Right lobe of liver (tissue), 4 donors: ENCODE measurements at regions not wholly inside any gene's neighbourhood (a gene's known extent, or its start where the extent isn't known, plus 50 kb on each side); places are given as distances from the start of the nearest gene placed in this dataset.

ENCODE experiments used
- POLR2A ChIP-seq: fragments of 450-650 bp; IDR thresholded peaks from one replicate; pipeline ENCODE4 v1.6.1; 2017; ENCODE audit warnings: antibody characterized with exemption, mild to moderate bottlenecking
- TF ChIP-seq, protein P1 (sequence below), 4 donors: fragments of 200-600 bp in 3 of 4; fragments of 450-650 bp in 1 of 4; IDR thresholded peaks; one replicate each; pipeline versions ENCODE4 v1.5.1 to v1.8.0; 2016 to 2022; ENCODE audit warnings: antibody characterized with exemption in 4 of 4, mild to moderate bottlenecking in 2 of 4
- donor health status: DM: no; HTN: no; CAD: no.
- donor health status: DM: no; HTN: no; CAD: no.
- donor health status: DM: no; HTN: yes; CAD: no.

DNA sequence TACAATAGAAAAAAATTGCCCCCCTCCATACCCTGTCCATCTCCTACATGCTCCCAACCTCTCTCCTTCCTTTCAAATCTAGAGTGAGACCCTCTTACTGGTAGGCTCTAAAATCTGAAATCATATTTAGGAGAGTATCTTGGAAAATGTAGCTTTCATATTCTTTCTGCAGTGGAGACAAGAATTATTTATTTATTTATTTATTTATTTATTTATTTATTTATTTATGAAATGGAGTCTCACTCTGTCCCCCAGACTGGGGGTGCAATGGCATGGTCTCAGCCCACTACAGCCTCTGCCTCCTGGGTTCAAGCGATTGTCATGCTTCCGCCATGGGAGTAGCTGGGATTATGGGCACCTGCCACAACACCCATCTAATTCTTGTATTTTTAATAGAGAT lies 174.1 kb upstream of the MYO16 start:
- TF ChIP-seq, protein P1, sequence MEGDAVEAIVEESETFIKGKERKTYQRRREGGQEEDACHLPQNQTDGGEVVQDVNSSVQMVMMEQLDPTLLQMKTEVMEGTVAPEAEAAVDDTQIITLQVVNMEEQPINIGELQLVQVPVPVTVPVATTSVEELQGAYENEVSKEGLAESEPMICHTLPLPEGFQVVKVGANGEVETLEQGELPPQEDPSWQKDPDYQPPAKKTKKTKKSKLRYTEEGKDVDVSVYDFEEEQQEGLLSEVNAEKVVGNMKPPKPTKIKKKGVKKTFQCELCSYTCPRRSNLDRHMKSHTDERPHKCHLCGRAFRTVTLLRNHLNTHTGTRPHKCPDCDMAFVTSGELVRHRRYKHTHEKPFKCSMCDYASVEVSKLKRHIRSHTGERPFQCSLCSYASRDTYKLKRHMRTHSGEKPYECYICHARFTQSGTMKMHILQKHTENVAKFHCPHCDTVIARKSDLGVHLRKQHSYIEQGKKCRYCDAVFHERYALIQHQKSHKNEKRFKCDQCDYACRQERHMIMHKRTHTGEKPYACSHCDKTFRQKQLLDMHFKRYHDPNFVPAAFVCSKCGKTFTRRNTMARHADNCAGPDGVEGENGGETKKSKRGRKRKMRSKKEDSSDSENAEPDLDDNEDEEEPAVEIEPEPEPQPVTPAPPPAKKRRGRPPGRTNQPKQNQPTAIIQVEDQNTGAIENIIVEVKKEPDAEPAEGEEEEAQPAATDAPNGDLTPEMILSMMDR (IDR thresholded peaks at IDR 0.05): no peak
- no peak for TF ChIP-seq POLR2A
